Natural killer cell (primary cell): ENCODE measurements at regions not wholly inside any gene's neighbourhood (a gene's known extent, or its start where the extent isn't known, plus 50 kb on each side); places are given as distances from the start of the nearest gene placed in this dataset.

Experiments used
- ATAC-seq, 3 donors: fragments of 150-1000 bp in 2 of 3; fragments of 200-7000 bp in 1 of 3; cut with Tn5 transposase; 1 replicate in 1 of 3; 2 replicates in 2 of 3; pipeline ENCODE4 v1.10.0; 2021; ENCODE audit warnings: mild to moderate bottlenecking in 2 of 3, moderate library complexity in 2 of 3
- DNase-seq, 2 donors: peaks; one replicate each; pipeline versions ENCODE4 v3.0.0 to v3.0.0-alpha.2; 2013 to 2021; ENCODE audit warnings: mixed read lengths in 1 of 2
- H3K27ac ChIP-seq: one replicate; pipeline ENCODE4 v1.5.1; 2013; ENCODE audit warnings: mild to moderate bottlenecking, low read length
- H3K27me3 ChIP-seq: one replicate; pipeline ENCODE4 v1.6.1; 2013; ENCODE audit warnings: low read length; ENCODE audit not compliant: control insufficient read depth, insufficient read depth
- H3K36me3 ChIP-seq: one replicate; pipeline ENCODE4 v1.6.1; 2013; ENCODE audit warnings: low read length; ENCODE audit not compliant: control insufficient read depth, insufficient read depth
- H3K4me1 ChIP-seq: one replicate; pipeline ENCODE4 v1.6.1; 2013; ENCODE audit warnings: low read length; ENCODE audit not compliant: control insufficient read depth, insufficient read depth
- H3K4me3 ChIP-seq: one replicate; pipeline ENCODE4 v1.5.1; 2013; ENCODE audit warnings: low read length
- H3K9me3 ChIP-seq: one replicate; pipeline ENCODE4 v1.6.1; 2013; ENCODE audit warnings: low read length; ENCODE audit not compliant: control insufficient read depth, insufficient read depth
- H3K27ac Mint-ChIP-seq, 2 donors: one replicate each; pipeline ENCODE4 v1.8.0; 2022; ENCODE audit warnings: mild to moderate bottlenecking in 2 of 2, mixed read lengths in 2 of 2, moderate library complexity in 1 of 2
- H3K27me3 Mint-ChIP-seq, 2 donors: one replicate each; pipeline ENCODE4 v1.8.0; 2022; ENCODE audit warnings: low read depth in 2 of 2, mixed read lengths in 2 of 2
- H3K36me3 Mint-ChIP-seq: one replicate; pipeline ENCODE4 v1.8.0; 2022; ENCODE audit warnings: mixed read lengths
- H3K4me1 Mint-ChIP-seq, 2 donors: one replicate each; pipeline ENCODE4 v1.8.0; 2022; ENCODE audit warnings: mixed read lengths in 2 of 2
- H3K4me3 Mint-ChIP-seq: one replicate; pipeline ENCODE4 v1.8.0; 2022; ENCODE audit warnings: mild to moderate bottlenecking, moderate library complexity, mixed read lengths
- H3K9me3 Mint-ChIP-seq, 2 donors: one replicate each; pipeline ENCODE4 v1.8.0; 2022; ENCODE audit warnings: mixed read lengths in 2 of 2
- WGBS: methylation state at CpG from one replicate; pipeline ENCODE4 v1.1.7; 2013; ENCODE audit warnings: missing lambda C conversion rate; ENCODE audit not compliant: insufficient coverage; 5-methylcytosine and 5-hydroxymethylcytosine counted together
- intact Hi-C: fragments of 100-400 bp; cut with micrococcal nuclease; formaldehyde crosslinking; loops from one replicate; pipeline ENCODE4 v1.14.2; 2022
- TF ChIP-seq, protein P1 (sequence below): fragments of 200-600 bp; IDR thresholded peaks from one replicate; pipeline ENCODE4 v1.8.0; 2022; ENCODE audit warnings: antibody characterized with exemption

DNA sequence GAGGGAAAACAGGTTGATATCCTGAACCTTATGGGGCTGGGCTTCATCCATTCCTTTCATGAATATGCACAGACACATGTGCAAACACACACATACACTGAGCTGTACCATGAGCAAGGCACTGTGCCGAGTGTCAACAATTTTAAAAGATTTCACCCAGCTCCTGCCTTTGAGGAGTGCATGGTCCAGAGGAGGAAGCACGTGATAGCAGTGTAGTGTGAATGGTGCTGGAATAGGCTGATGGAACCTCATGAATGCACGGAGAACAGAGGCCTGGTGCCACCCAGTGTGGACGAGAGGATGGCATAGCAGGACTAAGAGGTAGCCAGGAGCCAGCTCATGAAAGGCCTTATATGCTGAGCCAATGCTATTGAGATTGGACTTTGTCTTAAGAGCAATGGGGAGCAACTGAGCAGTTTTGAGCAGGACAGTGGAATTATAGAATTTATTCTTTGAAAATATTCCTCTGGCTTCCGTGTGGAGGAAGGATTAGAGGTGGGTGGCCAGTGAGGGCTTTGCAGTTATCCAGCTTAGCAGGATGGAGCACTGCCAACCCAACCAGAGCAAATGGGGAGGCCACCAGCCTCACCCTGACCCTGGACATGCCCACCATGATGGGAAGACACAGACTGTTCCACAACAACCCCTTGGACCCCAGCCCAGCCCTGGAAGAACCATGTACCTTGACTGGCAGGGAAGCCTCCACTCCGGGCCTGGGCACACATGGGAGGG lies 84.4 kb downstream of the UNC5CL start:
- no peak overlapping the region for H3K27ac Mint-ChIP-seq
- Histone ChIP-seq H3K36me3 (no peaks in the 10 kb centered on the region), H3K9me3 (no peaks in the 10 kb centered on the region), H3K4me1 (no peaks in the 10 kb centered on the region), H3K27ac (no peak overlapping the region), H3K4me3 (no peak overlapping the region), H3K27me3 (peaks cover 5% of the 10 kb centered on the region)
- ATAC-seq: no peak
- H3K27me3 Mint-ChIP-seq: peaks cover 13 to 28% of the 10 kb centered on the region in 2 donors
- intact Hi-C loops: no loop called here
- no peaks in the 10 kb centered on the region for H3K36me3 Mint-ChIP-seq
- H3K9me3 Mint-ChIP-seq: no peaks in the 10 kb centered on the region
- H3K4me1 Mint-ChIP-seq: no peaks in the 10 kb centered on the region
- no peak overlapping the region for H3K4me3 Mint-ChIP-seq
- no peak for DNase-seq
- 76% methylated on average over 6 of the region's 6 CpGs for WGBS
- TF ChIP-seq, protein P1, sequence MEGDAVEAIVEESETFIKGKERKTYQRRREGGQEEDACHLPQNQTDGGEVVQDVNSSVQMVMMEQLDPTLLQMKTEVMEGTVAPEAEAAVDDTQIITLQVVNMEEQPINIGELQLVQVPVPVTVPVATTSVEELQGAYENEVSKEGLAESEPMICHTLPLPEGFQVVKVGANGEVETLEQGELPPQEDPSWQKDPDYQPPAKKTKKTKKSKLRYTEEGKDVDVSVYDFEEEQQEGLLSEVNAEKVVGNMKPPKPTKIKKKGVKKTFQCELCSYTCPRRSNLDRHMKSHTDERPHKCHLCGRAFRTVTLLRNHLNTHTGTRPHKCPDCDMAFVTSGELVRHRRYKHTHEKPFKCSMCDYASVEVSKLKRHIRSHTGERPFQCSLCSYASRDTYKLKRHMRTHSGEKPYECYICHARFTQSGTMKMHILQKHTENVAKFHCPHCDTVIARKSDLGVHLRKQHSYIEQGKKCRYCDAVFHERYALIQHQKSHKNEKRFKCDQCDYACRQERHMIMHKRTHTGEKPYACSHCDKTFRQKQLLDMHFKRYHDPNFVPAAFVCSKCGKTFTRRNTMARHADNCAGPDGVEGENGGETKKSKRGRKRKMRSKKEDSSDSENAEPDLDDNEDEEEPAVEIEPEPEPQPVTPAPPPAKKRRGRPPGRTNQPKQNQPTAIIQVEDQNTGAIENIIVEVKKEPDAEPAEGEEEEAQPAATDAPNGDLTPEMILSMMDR: no peak

DNA sequence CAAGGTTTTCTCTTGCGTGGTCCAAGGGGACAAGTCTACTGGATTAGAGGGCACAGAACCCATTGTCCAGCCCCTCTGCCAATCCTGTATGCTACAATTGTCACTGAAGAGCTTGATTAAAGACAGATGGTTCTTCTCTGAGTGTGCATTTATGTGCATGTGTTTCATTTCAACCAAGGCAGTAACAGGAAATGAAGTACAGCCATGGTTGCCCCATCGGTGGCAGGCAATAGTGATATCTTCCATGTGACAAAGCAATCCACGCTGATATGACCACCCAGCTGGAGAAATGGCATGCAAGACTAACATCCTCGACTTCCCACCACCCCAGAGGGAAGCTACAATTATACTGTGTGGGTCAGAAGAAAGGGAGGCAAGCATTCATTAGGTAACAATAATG lies 85.5 kb downstream of the UNC5CL start:
- Histone ChIP-seq H3K4me3 (no peak overlapping the region), H3K27me3 (peaks cover 5% of the 10 kb centered on the region), H3K4me1 (no peaks in the 10 kb centered on the region), H3K36me3 (no peaks in the 10 kb centered on the region), H3K9me3 (no peaks in the 10 kb centered on the region), H3K27ac (no peak overlapping the region)
- TF ChIP-seq, protein P1: no peak
- no peak overlapping the region for H3K27ac Mint-ChIP-seq
- peaks cover 16 to 21% of the 10 kb centered on the region in 2 donors for H3K27me3 Mint-ChIP-seq
- no peak for ATAC-seq
- no peak overlapping the region for H3K4me3 Mint-ChIP-seq
- intact Hi-C loops: no loop called here
- no peak for DNase-seq
- H3K9me3 Mint-ChIP-seq: no peaks in the 10 kb centered on the region
- H3K4me1 Mint-ChIP-seq: no peaks in the 10 kb centered on the region
- 70% methylated on average over 3 of the region's 4 CpGs for WGBS
- H3K36me3 Mint-ChIP-seq: no peaks in the 10 kb centered on the region

DNA sequence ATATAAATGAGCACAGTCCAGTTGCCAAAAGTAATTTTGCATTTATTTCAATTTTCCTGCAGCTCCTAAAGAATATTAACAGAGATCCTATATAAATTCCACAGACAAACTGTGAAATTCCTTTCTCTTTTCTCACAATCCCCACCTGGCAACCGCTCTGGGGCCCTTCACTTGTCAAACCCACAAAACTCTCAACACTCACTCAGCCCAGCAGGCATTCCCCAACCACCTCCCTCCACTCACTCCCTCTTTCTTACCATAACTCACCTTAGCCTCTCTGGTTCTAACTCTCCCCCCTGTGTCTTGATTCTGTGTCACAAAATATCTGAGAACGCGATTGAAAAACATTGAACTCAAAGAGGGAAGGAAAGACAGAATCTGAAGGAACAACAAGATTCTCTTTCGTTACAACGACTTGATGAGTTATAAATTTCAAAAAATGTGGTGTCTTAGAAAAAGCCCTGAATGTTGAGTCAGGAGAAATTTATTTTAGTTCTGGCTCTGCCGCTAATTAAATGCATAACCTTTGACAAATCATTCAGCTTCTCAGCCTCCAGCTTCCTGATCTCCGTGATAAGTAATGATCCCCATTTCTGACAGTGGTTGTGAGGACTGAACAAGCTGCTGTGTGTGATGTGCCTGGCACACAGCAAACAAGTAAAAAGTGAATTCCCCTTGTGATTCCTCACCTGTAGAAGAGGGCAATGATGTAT lies 87.9 kb downstream of the UNC5CL start:
- TF ChIP-seq, protein P1: no peak
- intact Hi-C loops: no loop called here

More for the DNA sequence above, 87.9 kb downstream of the UNC5CL start:
- Histone ChIP-seq H3K9me3 (no peaks in the 10 kb centered on the region), H3K4me3 (no peak overlapping the region), H3K27ac (no peak overlapping the region), H3K36me3 (no peaks in the 10 kb centered on the region), H3K27me3 (peaks cover 5% of the 10 kb centered on the region), H3K4me1 (no peaks in the 10 kb centered on the region)
- Mint-ChIP-seq H3K9me3 (no peaks in the 10 kb centered on the region), H3K4me3 (no peak overlapping the region), H3K4me1 (no peaks in the 10 kb centered on the region), H3K27ac (no peak overlapping the region), H3K36me3 (no peaks in the 10 kb centered on the region), H3K27me3 (peaks cover 16 to 19% of the 10 kb centered on the region in 2 donors)
- no peak for DNase-seq
- no peak for ATAC-seq
- WGBS: 82% methylated on average over 6 of the region's 7 CpGs
